Gastroesophageal sphincter (tissue), 3 donors: ENCODE measurements at regions not wholly inside any gene's neighbourhood (a gene's known extent, or its start where the extent isn't known, plus 50 kb on each side); places are given as distances from the start of the nearest gene placed in this dataset.

Experiments
- POLR2A ChIP-seq, 2 donors: fragments of 450-650 bp; IDR thresholded peaks; one replicate each; pipeline ENCODE4 v1.6.1; 2017; ENCODE audit warnings: antibody characterized with exemption in 2 of 2, mild to moderate bottlenecking in 2 of 2, moderate library complexity in 1 of 2
- POLR2AphosphoS5 ChIP-seq: sonication (generic); formaldehyde crosslinking; IDR thresholded peaks from one replicate; pipeline ENCODE4 v1.6.1; 2017; ENCODE audit warnings: antibody characterized with exemption
- TF ChIP-seq, protein P1 (sequence below), 4 experiments: fragments of 200-600 bp in 2 of 4; fragments of 450-650 bp in 2 of 4; sonication (generic) in 1 of 4; IDR thresholded peaks; one replicate each; pipeline ENCODE4 v1.5.1; 2017 to 2019; ENCODE audit warnings: antibody characterized with exemption in 4 of 4, mild to moderate bottlenecking in 2 of 4, moderate library complexity in 2 of 4

DNA sequence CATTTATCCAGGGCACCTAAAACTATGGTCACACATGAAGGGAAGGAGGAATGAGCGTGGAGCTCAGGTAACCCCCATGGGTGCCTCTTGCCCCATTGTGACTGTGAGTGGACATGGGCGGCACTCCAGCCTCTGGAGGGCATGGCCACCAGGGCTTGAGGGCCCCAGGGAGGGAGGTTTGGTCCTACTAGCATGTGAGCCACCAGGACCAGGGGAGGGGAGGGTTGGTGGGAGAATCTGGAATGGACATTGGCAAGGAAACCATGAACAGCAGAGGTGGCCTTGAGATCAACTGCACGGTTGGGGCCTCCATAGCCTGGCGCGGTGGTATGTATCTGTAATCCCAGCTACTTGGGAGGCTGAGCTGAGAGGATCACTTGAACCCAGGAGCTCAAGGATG is 623.6 kb downstream of the AACS start:
- TF ChIP-seq, protein P1, sequence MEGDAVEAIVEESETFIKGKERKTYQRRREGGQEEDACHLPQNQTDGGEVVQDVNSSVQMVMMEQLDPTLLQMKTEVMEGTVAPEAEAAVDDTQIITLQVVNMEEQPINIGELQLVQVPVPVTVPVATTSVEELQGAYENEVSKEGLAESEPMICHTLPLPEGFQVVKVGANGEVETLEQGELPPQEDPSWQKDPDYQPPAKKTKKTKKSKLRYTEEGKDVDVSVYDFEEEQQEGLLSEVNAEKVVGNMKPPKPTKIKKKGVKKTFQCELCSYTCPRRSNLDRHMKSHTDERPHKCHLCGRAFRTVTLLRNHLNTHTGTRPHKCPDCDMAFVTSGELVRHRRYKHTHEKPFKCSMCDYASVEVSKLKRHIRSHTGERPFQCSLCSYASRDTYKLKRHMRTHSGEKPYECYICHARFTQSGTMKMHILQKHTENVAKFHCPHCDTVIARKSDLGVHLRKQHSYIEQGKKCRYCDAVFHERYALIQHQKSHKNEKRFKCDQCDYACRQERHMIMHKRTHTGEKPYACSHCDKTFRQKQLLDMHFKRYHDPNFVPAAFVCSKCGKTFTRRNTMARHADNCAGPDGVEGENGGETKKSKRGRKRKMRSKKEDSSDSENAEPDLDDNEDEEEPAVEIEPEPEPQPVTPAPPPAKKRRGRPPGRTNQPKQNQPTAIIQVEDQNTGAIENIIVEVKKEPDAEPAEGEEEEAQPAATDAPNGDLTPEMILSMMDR (IDR thresholded peaks at IDR 0.05): no peak
- TF ChIP-seq POLR2AphosphoS5 (no peak), POLR2A (IDR thresholded peaks at IDR 0.05) (no peak)
